Thoracic aorta (tissue), 2 donors: ENCODE measurements at regions not wholly inside any gene's neighbourhood (a gene's known extent, or its start where the extent isn't known, plus 50 kb on each side); places are given as distances from the start of the nearest gene placed in this dataset.
"Not testable (repeated sequence)": the region's sequence is repeated elsewhere in the genome, so short reads cannot be mapped to it uniquely, and the experiment has no call there.

ENCODE experiments used
- ATAC-seq: fragments of 150-250 bp; one replicate; pipeline ENCODE4 v1.8.0; 2017; ENCODE audit warnings: low read depth; ENCODE audit not compliant: insufficient number of reproducible peaks, low FRiP score
- DNase-seq: peaks from one replicate; pipeline ENCODE4 v3.0.0-alpha.2; 2020; ENCODE audit warnings: low spot score
- H3K27ac ChIP-seq, 2 donors: fragments of 200-600 bp; sonication (generic); 1 replicate in 1 of 2; 2 replicates in 1 of 2; pipeline ENCODE4 v1.5.1; 2016; ENCODE audit warnings: mild to moderate bottlenecking in 2 of 2, moderate library complexity in 2 of 2
- H3K27me3 ChIP-seq: fragments of 200-600 bp; sonication (generic); replicated peaks from 2 replicates; pipeline ENCODE4 v1.6.0; 2016; ENCODE audit warnings: mild to moderate bottlenecking; ENCODE audit not compliant: insufficient read depth
- H3K36me3 ChIP-seq: fragments of 200-600 bp; sonication (generic); one replicate; pipeline ENCODE4 v1.5.1; 2016
- H3K4me1 ChIP-seq, 2 donors: fragments of 200-600 bp; sonication (generic); 1 replicate in 1 of 2; 2 replicates in 1 of 2; pipeline versions ENCODE4 v1.5.1 to v1.6.0; 2016; ENCODE audit warnings: low read depth in 2 of 2, mild to moderate bottlenecking in 1 of 2; ENCODE audit not compliant: control insufficient read depth in 1 of 2
- H3K4me3 ChIP-seq: fragments of 200-600 bp; sonication (generic); 2 replicates; pipeline ENCODE4 v1.5.1; 2016; ENCODE audit warnings: mild to moderate bottlenecking
- H3K9me3 ChIP-seq: fragments of 200-600 bp; sonication (generic); 2 replicates; pipeline ENCODE4 v1.5.1; 2016
- TF ChIP-seq, protein P1 (sequence below): fragments of 200-600 bp; sonication (generic); IDR thresholded peaks from one replicate; pipeline ENCODE4 v1.5.1; 2019; ENCODE audit warnings: antibody characterized with exemption

- H3K27ac ChIP-seq, result no peak overlapping the region
- no peaks in the 10 kb centered on the region for H3K4me1 ChIP-seq
- no peaks in the 10 kb centered on the region for H3K9me3 ChIP-seq
- no peak for ATAC-seq
- H3K27me3 ChIP-seq, result no peaks in the 10 kb centered on the region
- H3K36me3 ChIP-seq, result no peaks in the 10 kb centered on the region
- TF ChIP-seq, protein P1, sequence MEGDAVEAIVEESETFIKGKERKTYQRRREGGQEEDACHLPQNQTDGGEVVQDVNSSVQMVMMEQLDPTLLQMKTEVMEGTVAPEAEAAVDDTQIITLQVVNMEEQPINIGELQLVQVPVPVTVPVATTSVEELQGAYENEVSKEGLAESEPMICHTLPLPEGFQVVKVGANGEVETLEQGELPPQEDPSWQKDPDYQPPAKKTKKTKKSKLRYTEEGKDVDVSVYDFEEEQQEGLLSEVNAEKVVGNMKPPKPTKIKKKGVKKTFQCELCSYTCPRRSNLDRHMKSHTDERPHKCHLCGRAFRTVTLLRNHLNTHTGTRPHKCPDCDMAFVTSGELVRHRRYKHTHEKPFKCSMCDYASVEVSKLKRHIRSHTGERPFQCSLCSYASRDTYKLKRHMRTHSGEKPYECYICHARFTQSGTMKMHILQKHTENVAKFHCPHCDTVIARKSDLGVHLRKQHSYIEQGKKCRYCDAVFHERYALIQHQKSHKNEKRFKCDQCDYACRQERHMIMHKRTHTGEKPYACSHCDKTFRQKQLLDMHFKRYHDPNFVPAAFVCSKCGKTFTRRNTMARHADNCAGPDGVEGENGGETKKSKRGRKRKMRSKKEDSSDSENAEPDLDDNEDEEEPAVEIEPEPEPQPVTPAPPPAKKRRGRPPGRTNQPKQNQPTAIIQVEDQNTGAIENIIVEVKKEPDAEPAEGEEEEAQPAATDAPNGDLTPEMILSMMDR, result no peak
- H3K4me3 ChIP-seq, result no peak overlapping the region
- DNase-seq, result no peak
Observed at GRCh38 chr19:21611659-21612402, 106.4 kb downstream of the ZNF429 start.

DNA sequence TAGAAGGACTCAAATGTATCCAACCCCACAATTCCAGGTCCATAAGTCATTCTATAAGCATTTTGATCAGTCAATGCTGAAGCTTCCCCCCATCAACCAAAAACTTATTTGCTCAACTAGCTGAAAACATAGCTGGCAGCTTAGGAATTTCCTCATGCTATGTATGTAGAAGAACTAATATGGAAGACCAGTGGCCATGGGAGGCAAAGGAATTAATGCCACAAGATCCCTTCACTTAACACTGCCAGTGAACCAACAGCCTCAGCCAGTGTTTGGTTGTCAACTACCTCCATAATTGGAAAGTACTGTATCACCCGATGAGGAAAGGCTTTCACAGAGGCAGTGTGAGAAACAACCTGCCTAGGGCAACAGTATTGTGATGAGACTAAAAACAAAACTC, 105.4 kb downstream of the ZNF429 start:
- ATAC-seq, result no peak

GRCh38 chr19:21610341-21610740, 104.9 kb downstream of the ZNF429 start:
- no peak for ATAC-seq
- Histone ChIP-seq H3K27me3 (no peaks in the 10 kb centered on the region), H3K27ac (no peak overlapping the region), H3K36me3 (no peaks in the 10 kb centered on the region), H3K4me3 (no peak overlapping the region), H3K9me3 (no peaks in the 10 kb centered on the region), H3K4me1 (peaks cover 0 to 1% of the 10 kb centered on the region in 2 donors)
- DNase-seq, result no peak
- TF ChIP-seq, protein P1, result no peak

More for the DNA sequence above, 105.4 kb downstream of the ZNF429 start:
- no peak overlapping the region for H3K4me3 ChIP-seq
- TF ChIP-seq, protein P1, result no peak
- no peaks in the 10 kb centered on the region for H3K9me3 ChIP-seq
- no peak overlapping the region for H3K27ac ChIP-seq
- no peaks in the 10 kb centered on the region for H3K36me3 ChIP-seq
- H3K27me3 ChIP-seq, result no peaks in the 10 kb centered on the region
- DNase-seq, result no peak
- no peaks in the 10 kb centered on the region for H3K4me1 ChIP-seq

DNA sequence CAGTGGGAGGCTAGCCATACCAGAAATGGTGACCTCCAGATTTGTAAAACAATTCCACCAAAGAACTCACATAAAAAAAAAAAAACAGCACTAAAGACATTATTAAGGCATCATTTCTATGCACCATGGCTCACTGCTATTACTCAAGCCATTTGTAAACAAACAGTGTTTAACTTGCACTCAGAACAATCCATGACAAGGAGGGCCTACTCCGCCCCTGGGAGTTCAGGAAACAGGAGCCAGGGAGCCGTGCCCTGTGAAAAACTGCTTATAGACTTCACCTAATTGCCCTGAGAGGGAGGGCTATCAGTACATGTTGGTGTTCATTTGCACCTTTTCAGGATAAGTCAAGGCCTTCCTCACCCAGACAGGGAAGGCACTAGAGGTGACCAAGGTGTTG, 103.2 kb downstream of the ZNF429 start:
- Histone ChIP-seq H3K4me1 (peaks cover 0 to 10% of the 10 kb centered on the region in 2 donors), H3K4me3 (no peak overlapping the region), H3K9me3 (no peaks in the 10 kb centered on the region), H3K27ac (no peak overlapping the region), H3K36me3 (no peaks in the 10 kb centered on the region), H3K27me3 (no peaks in the 10 kb centered on the region)
- ATAC-seq, result no peak
- TF ChIP-seq, protein P1, result no peak
- no peak for DNase-seq

- H3K4me3 ChIP-seq, result no peak overlapping the region
- TF ChIP-seq, protein P1, result no peak
- no peak overlapping the region for H3K27ac ChIP-seq
- ATAC-seq, result no peak
- no peak for DNase-seq
- H3K4me1 ChIP-seq, result peaks cover 0 to 17% of the 10 kb centered on the region in 2 donors
- no peaks in the 10 kb centered on the region for H3K9me3 ChIP-seq
- H3K36me3 ChIP-seq, result no peaks in the 10 kb centered on the region
- no peaks in the 10 kb centered on the region for H3K27me3 ChIP-seq
Observed at GRCh38 chr19:21607449-21607848, 102.0 kb downstream of the ZNF429 start.

GRCh38 chr19:21607011-21607410, 101.6 kb downstream of the ZNF429 start:
- H3K27me3 ChIP-seq, H3K9me3 ChIP-seq, H3K4me3 ChIP-seq, ATAC-seq, DNase-seq, H3K27ac ChIP-seq, H3K36me3 ChIP-seq: not testable (repeated sequence)
- H3K4me1 ChIP-seq, result peaks cover 0 to 17% of the 10 kb centered on the region in 2 donors

DNA sequence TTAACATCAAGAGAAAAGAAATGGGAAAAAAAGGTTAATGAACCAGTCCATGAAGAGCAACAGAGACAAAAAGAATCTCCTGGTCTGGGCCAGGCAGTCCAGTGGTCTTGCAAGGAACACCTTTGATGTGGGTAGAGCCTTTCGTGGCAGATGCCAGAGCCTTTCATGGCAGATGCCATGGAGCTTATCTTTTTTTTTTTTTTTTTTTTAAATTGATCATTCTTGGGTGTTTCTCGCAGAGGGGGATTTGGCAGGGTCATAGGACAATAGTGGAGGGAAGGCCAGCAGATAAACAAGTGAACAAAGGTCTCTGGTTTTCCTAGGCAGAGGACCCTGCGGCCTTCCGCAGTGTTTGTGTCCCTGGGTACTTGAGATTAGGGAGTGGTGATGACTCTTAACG, 100.9 kb downstream of the ZNF429 start:
- ATAC-seq, H3K27ac ChIP-seq, H3K9me3 ChIP-seq, H3K36me3 ChIP-seq, H3K27me3 ChIP-seq, H3K4me3 ChIP-seq, DNase-seq: not testable (repeated sequence)
- H3K4me1 ChIP-seq, result peaks cover 0 to 17% of the 10 kb centered on the region in 2 donors
